ENCODE measurements at regions not wholly inside any gene's neighbourhood (a gene's known extent, or its start where the extent isn't known, plus 50 kb on each side); places are given as distances from the start of the nearest gene placed in this dataset.
"Not testable (repeated sequence)": the region's sequence is repeated elsewhere in the genome, so short reads cannot be mapped to it uniquely, and the experiment has no call there.

- Mint-ChIP-seq H3K27ac (peak overlapping the region; percentile 36 to 44), H3K9me3 (no peaks in the 10 kb centered on the region), H3K4me1 (ENCODE audit: low read depth in 2 of 2) (peaks cover 37 to 59% of the 10 kb centered on the region in 2 donors), H3K27me3 (no peaks in the 10 kb centered on the region), H3K36me3 (ENCODE audit: insufficient read depth) (peaks cover 19% of the 10 kb centered on the region), H3K4me3 (peak overlapping the region; percentile 48 to 66)
- ATAC-seq (replicated peaks) (peak; percentile 70), DNase-seq (no peak)
Observed at GRCh38 chr22:40094485-40094884, 83.2 kb upstream of the TNRC6B start.

- not testable (repeated sequence) for H3K9me3 Mint-ChIP-seq; H3K27ac Mint-ChIP-seq; H3K27me3 Mint-ChIP-seq; H3K4me3 Mint-ChIP-seq; ATAC-seq (replicated peaks); H3K36me3 Mint-ChIP-seq (ENCODE audit: insufficient read depth); DNase-seq
- peaks cover 37 to 49% of the 10 kb centered on the region in 2 donors for H3K4me1 Mint-ChIP-seq (ENCODE audit: low read depth in 2 of 2)
Observed at GRCh38 chr22:40099887-40100286, 77.8 kb upstream of the TNRC6B start.

DNA sequence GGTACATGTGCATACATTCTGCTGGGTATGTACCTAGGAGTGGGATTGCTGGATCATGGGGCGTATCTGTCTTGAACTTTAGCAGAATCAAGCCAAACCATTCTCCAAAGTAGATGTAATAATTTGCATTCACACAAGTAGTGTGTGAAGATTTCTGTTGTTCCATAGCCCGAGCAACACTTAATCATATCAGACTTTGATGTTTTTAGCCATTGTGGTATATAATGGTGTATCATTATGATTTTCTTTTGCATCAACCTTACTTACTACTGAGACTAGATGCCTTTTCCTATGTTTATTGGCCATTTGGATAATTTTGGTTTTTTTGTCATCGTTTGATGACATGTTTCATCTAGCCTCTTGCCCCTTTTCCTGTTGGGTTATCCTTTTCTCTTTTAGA, 72.0 kb upstream of the TNRC6B start:
- H3K36me3 Mint-ChIP-seq (ENCODE audit: insufficient read depth): peaks cover 4% of the 10 kb centered on the region
- peak overlapping the region; percentile 77 to 84 for H3K4me3 Mint-ChIP-seq
- no peaks in the 10 kb centered on the region for H3K27me3 Mint-ChIP-seq
- peak overlapping the region; percentile 86 to 92 for H3K27ac Mint-ChIP-seq
- ATAC-seq (replicated peaks): no peak
- H3K4me1 Mint-ChIP-seq (ENCODE audit: low read depth in 2 of 2): peaks cover 49 to 56% of the 10 kb centered on the region in 2 donors
- DNase-seq: no peak
- no peaks in the 10 kb centered on the region for H3K9me3 Mint-ChIP-seq

DNA sequence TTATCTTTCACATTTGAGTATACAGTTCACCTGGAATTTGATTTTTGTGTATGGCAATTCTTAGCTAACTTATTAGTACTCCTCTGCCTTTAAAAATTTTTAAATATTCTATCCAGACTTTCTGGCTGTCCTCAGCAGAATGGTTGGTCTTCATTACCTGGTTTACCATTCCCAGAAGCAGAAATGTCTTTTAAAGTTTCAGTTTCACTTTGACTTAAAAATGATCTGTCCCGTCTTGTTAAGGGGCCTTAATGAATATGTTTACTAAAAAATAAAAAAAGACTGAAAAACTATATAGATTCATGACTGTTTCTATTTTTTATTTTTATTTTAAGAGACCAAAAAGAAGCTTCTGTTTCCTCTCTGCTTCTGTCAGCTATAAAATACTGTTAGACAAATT, 70.5 kb upstream of the TNRC6B start:
- Mint-ChIP-seq H3K27me3 (no peaks in the 10 kb centered on the region), H3K9me3 (no peaks in the 10 kb centered on the region), H3K36me3 (ENCODE audit: insufficient read depth) (peaks cover 4% of the 10 kb centered on the region), H3K27ac (peak overlapping the region; percentile 86 to 92), H3K4me3 (peak overlapping the region; percentile 77 to 84), H3K4me1 (ENCODE audit: low read depth in 2 of 2) (peaks cover 54 to 59% of the 10 kb centered on the region in 2 donors)
- ATAC-seq (replicated peaks) (no peak), DNase-seq (no peak)

DNA sequence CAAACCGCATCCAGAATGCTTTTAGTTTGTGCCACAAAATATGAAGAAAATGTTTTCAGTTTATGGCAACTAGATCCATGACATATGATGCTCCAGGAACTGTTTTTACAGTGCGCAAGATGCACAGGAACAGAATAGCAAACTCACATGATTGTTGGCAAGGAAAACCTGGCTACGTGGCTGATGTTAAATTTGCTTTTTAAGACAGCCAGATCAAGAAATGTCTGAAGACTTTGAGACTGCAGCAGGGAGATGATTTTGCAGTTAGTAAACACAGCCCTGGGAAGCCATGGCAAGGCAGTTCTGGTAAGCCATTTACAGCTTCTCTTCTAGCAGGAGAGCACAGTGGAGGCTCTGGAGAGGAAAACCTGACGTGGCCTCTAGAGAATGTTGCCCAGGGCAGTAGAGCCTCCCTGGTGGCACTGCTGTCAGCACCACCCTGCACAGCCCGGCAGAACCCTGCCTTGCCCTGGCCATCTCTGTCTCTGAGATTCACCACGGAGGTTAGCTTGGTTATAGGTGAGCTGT, 69.8 kb upstream of the TNRC6B start:
- peak overlapping the region; percentile 86 to 92 for H3K27ac Mint-ChIP-seq
- peak; percentile 75 for ATAC-seq (replicated peaks)
- H3K36me3 Mint-ChIP-seq (ENCODE audit: insufficient read depth): peaks cover 4% of the 10 kb centered on the region

GRCh38 chr22:40108396-40108795, 69.3 kb upstream of the TNRC6B start:
- peaks cover 4% of the 10 kb centered on the region for H3K36me3 Mint-ChIP-seq (ENCODE audit: insufficient read depth)
- H3K4me3 Mint-ChIP-seq: peak overlapping the region; percentile 77 to 84

More for the DNA sequence above, 69.8 kb upstream of the TNRC6B start:
- Mint-ChIP-seq H3K9me3 (no peaks in the 10 kb centered on the region), H3K4me3 (peak overlapping the region; percentile 77 to 84), H3K4me1 (ENCODE audit: low read depth in 2 of 2) (peaks cover 59 to 64% of the 10 kb centered on the region in 2 donors), H3K27me3 (no peaks in the 10 kb centered on the region)
- no peak for DNase-seq

DNA sequence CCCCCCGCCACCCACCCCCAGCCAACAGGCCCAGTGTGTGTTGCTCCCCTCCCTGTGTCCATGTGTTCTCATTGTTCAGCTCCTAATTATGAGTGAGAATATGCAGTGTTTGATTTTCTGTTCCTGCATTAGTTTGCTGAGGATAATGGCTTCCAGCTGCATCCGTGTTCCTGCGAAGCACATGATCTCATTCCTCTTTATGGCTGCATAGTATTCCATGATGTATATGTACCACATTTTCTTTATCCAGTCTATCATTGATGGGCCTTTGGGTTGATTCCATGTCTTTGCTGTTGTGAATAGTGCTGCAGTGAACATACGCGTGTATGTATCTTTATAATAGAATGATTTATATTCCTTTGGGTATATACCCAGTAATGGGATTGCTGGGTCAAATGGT, 68.8 kb upstream of the TNRC6B start:
- not testable (repeated sequence) for H3K9me3 Mint-ChIP-seq; H3K27me3 Mint-ChIP-seq; DNase-seq; ATAC-seq (replicated peaks); H3K27ac Mint-ChIP-seq; H3K36me3 Mint-ChIP-seq (ENCODE audit: insufficient read depth)
- Mint-ChIP-seq H3K4me1 (ENCODE audit: low read depth in 2 of 2) (peaks cover 59 to 74% of the 10 kb centered on the region in 2 donors), H3K4me3 (peak overlapping the region; percentile 29 to 37)

More at GRCh38 chr22:40108396-40108795, 69.3 kb upstream of the TNRC6B start:
- peaks cover 56 to 69% of the 10 kb centered on the region in 2 donors for H3K4me1 Mint-ChIP-seq (ENCODE audit: low read depth in 2 of 2)
- no peaks in the 10 kb centered on the region for H3K9me3 Mint-ChIP-seq
- no peaks in the 10 kb centered on the region for H3K27me3 Mint-ChIP-seq
- no peak for ATAC-seq (replicated peaks)
- no peak for DNase-seq
- peak overlapping the region; percentile 86 to 92 for H3K27ac Mint-ChIP-seq

DNA sequence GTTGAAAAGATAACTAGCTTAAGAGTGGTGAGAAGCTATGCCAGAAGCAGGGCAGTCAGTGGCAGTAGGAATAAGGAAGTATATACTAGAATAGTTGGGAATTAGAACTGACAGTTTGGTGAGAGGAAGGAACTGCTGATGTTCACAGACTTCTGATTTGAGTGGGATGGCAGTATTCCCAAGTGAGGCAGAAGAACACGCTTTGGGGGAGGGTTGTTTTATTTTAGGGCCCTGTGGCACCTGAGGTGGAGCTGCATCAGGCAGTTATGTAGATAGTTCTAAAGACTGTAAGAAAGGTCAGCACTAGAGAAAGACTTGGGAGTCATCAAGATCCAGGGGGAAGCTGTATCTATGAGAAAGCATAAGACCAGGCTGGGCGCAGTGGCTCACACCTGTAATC, 66.3 kb upstream of the TNRC6B start:
- Mint-ChIP-seq H3K4me3 (peak overlapping the region in 1 of 2 donors; percentile 21), H3K9me3 (no peaks in the 10 kb centered on the region), H3K4me1 (ENCODE audit: low read depth in 2 of 2) (peaks cover 58 to 69% of the 10 kb centered on the region in 2 donors), H3K27ac (peak overlapping the region; percentile 2 to 65), H3K36me3 (ENCODE audit: insufficient read depth) (peaks cover 11% of the 10 kb centered on the region), H3K27me3 (no peaks in the 10 kb centered on the region)
- DNase-seq: no peak
- no peak for ATAC-seq (replicated peaks)

DNA sequence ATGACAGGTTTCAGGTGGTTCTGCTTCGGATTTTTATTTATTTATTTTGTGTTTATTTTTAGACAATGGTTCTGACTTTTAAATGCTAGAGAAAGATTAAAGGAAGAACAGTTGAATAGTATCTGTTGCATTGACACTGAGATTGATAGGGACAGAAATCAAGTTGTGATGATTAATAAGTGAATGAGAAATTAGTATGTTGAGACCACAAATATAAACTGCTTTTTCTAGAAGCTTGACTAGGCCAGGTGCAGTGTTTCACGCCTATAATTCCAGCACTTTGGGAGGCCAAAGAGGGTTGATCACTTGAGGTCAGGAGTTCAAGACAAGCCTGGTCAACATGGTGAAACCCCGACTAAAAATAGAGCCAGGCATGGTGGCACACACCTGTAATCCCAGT, 65.1 kb upstream of the TNRC6B start:
- Mint-ChIP-seq H3K27me3 (no peaks in the 10 kb centered on the region), H3K4me3 (peak overlapping the region in 1 of 2 donors; percentile 11), H3K36me3 (ENCODE audit: insufficient read depth) (peaks cover 11% of the 10 kb centered on the region), H3K4me1 (ENCODE audit: low read depth in 2 of 2) (peaks cover 56 to 71% of the 10 kb centered on the region in 2 donors), H3K9me3 (no peaks in the 10 kb centered on the region), H3K27ac (peak overlapping the region; percentile 65 to 81)
- ATAC-seq (replicated peaks) (no peak), DNase-seq (no peak)

DNA sequence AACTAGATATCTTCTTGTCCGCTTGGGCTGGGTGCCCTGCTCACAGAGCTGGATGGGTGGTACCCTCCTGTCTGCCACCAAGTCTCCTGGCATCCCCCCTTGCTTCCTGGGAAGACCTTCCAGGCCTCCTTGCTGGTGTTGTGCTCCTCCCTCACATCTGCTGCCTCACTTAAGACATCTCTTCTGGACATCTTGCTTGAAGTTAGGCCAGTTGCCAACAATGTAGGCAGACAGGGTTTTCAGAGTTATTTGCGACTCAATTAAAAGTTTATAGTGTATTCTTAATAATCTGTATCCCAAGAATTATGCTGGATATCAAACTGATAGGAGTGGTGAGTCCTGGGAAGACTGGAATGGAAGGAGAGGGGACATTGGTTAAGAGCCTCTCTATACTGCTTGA, 64.0 kb upstream of the TNRC6B start:
- Mint-ChIP-seq H3K4me1 (ENCODE audit: low read depth in 2 of 2) (peaks cover 50 to 72% of the 10 kb centered on the region in 2 donors), H3K27ac (peak overlapping the region; percentile 66 to 81), H3K4me3 (peak overlapping the region in 1 of 2 donors; percentile 24), H3K36me3 (ENCODE audit: insufficient read depth) (peaks cover 11% of the 10 kb centered on the region), H3K9me3 (no peaks in the 10 kb centered on the region), H3K27me3 (no peaks in the 10 kb centered on the region)
- ATAC-seq (replicated peaks) (no peak), DNase-seq (no peak)

- H3K27ac Mint-ChIP-seq: peak overlapping the region; percentile 49 to 81
- H3K4me1 Mint-ChIP-seq (ENCODE audit: low read depth in 2 of 2): peaks cover 47 to 70% of the 10 kb centered on the region in 2 donors
- no peak overlapping the region for H3K4me3 Mint-ChIP-seq
Observed at GRCh38 chr22:40114411-40114810, 63.3 kb upstream of the TNRC6B start.

DNA sequence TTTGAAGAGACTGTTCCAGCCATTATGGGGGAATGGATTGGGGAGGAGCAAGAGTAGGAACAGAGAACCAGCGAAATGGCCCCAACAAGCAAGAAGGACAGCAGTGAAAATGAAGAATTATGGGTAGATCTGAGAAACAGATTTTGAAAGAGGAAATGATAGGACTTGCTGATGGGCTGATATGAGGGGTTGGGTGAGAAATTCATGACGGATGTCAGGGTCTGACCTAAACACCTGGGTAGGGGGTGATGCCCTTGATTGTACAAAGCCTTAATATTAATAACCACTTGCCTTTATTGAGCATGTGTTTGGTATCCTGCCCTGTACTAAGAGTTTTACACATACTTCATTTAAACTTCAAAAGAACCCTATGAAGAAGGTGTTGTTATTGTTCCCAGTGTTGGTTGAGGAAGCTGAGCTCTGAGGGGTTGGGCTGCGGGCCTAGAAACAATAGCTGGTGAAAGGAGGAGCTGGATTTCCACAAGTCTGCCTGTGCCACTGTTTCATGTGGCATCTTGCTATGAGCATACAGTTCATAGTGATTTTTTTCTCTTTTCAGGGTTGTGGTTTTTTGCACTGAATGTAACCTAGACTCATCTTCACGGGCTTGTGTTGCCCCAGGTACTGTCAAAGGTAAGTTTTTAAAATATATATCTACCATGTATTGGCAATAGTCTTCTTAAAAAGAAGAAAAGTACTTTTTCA, 61.1 kb upstream of the TNRC6B start:
- H3K27me3 Mint-ChIP-seq: no peaks in the 10 kb centered on the region
- peaks cover 19% of the 10 kb centered on the region for H3K36me3 Mint-ChIP-seq (ENCODE audit: insufficient read depth)
- ATAC-seq (replicated peaks) (peak; percentile 92), DNase-seq (peak; percentile 36 to 44 (median 40))
- H3K27ac Mint-ChIP-seq: peak overlapping the region; percentile 1 to 50
- H3K4me3 Mint-ChIP-seq: peak overlapping the region; percentile 7 to 47
- H3K4me1 Mint-ChIP-seq (ENCODE audit: low read depth in 2 of 2): peaks cover 41 to 60% of the 10 kb centered on the region in 2 donors
- no peaks in the 10 kb centered on the region for H3K9me3 Mint-ChIP-seq

More at GRCh38 chr22:40114411-40114810, 63.3 kb upstream of the TNRC6B start:
- Mint-ChIP-seq H3K36me3 (ENCODE audit: insufficient read depth) (peaks cover 7% of the 10 kb centered on the region), H3K9me3 (no peaks in the 10 kb centered on the region), H3K27me3 (no peaks in the 10 kb centered on the region)
- DNase-seq (no peak), ATAC-seq (replicated peaks) (no peak)

DNA sequence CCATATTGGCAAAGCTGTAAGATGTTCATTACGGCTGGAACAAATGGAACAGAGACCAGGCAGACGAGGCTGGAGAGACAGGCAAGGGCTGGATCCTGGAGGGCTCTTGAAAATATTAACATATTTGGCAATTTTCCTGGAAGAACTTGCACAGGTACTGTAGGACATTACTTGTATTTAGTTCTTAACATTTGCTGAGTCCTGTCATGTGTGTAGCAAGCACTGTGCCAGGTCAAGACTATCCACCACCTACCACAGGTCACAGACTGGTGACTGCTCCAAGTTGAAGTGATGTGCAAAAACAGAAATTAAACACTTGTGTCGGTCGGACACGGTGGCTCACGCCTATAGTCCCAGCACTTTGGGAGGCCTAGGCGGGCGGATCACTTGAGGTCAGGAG, 58.7 kb upstream of the TNRC6B start:
- ATAC-seq (replicated peaks) (no peak), DNase-seq (no peak)
- peaks cover 35 to 44% of the 10 kb centered on the region in 2 donors for H3K4me1 Mint-ChIP-seq (ENCODE audit: low read depth in 2 of 2)
- H3K4me3 Mint-ChIP-seq: no peak overlapping the region
- peak overlapping the region in 1 of 2 donors; percentile 75 for H3K27ac Mint-ChIP-seq
- H3K36me3 Mint-ChIP-seq (ENCODE audit: insufficient read depth): peaks cover 29% of the 10 kb centered on the region
- no peaks in the 10 kb centered on the region for H3K27me3 Mint-ChIP-seq
- H3K9me3 Mint-ChIP-seq: no peaks in the 10 kb centered on the region

DNA sequence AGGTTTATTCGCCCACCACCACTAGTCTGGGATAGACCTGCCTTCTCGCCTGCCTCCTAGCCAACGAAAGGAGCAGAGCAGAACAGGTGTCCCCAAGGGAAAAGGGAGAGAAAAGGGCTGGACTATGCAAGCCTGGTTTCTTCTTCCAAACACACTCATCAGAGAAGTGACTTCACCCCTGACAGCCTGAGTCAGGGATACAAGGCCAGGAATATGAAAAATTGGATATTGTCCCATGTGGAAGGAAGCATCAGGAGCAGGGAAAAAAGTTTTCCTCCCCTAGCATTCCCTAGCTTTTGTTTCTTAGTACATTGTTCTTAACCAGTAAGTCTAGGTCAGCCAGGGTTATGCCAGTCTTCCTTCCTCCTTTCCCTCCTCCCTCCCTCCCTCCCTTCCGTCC, 56.9 kb upstream of the TNRC6B start:
- Mint-ChIP-seq H3K27ac (no peak overlapping the region), H3K36me3 (ENCODE audit: insufficient read depth) (peaks cover 38% of the 10 kb centered on the region), H3K27me3 (no peaks in the 10 kb centered on the region), H3K4me1 (ENCODE audit: low read depth in 2 of 2) (peaks cover 24 to 36% of the 10 kb centered on the region in 2 donors), H3K4me3 (no peak overlapping the region), H3K9me3 (no peaks in the 10 kb centered on the region)
- DNase-seq (no peak), ATAC-seq (replicated peaks) (no peak)
